IMR-90 (cell line): ENCODE measurements at regions not wholly inside any gene's neighbourhood (a gene's known extent, or its start where the extent isn't known, plus 50 kb on each side); places are given as distances from the start of the nearest gene placed in this dataset.

Source experiments
- ATAC-seq: fragments of 200-7000 bp; cut with Tn5 transposase; 2 replicates; pipeline ENCODE4 v1.9.1; 2020; ENCODE audit warnings: low read depth, mild to moderate bottlenecking, moderate library complexity
- BruUV-seq: library from RNA; stranded (reverse); fragments of 400-500 nt; replicated peaks from 2 replicates; lab custom pipeline; 2021; lab: Mats Ljungman, UMichigan
- CTCF ChIA-PET: fragments of 300-600 bp; formaldehyde crosslinking; extraction: SDS; loops from one replicate; lab custom pipeline; 2021; ENCODE audit warnings: antibody characterized with exemption; lab: Yijun Ruan, JAX
- POLR2A ChIA-PET: fragments of 300-600 bp; sonication (Branson Sonifier 250); formaldehyde crosslinking; loops from one replicate; lab custom pipeline; 2022; ENCODE audit warnings: antibody characterized with exemption; ENCODE audit not compliant: unreplicated experiment; lab: Charles Lee
- DNase-seq: peaks from one replicate; pipeline ENCODE4 v3.0.0; 2013
- H2AFZ ChIP-seq: replicated peaks from 2 replicates; pipeline ENCODE3; 2013; ENCODE audit warnings: low read length, mild to moderate bottlenecking; ENCODE audit not compliant: poor library complexity
- H2AK5ac ChIP-seq: 2 replicates; pipeline ENCODE4 v1.6.1; 2013; ENCODE audit warnings: low read depth, low read length, inconsistent platforms
- H2AK9ac ChIP-seq: replicated peaks from 2 replicates; pipeline ENCODE3; 2013; ENCODE audit warnings: mild to moderate bottlenecking, low read depth, low read length, moderate library complexity; ENCODE audit not compliant: poor library complexity
- H2BK120ac ChIP-seq: 2 replicates; pipeline ENCODE4 v1.6.1; 2013; ENCODE audit warnings: low read depth, low read length, inconsistent platforms
- H2BK15ac ChIP-seq: 3 replicates; pipeline ENCODE4 v1.6.1; 2013; ENCODE audit warnings: low read depth, low read length, inconsistent platforms
- H2BK20ac ChIP-seq: 2 replicates; pipeline ENCODE4 v1.6.1; 2013; ENCODE audit warnings: low read depth, mild to moderate bottlenecking, inconsistent platforms, low read length, moderate library complexity
- H2BK5ac ChIP-seq: 2 replicates; pipeline ENCODE4 v1.6.1; 2013; ENCODE audit warnings: mild to moderate bottlenecking, low read depth, low read length, inconsistent platforms; ENCODE audit not compliant: poor library complexity, severe bottlenecking
- H3K14ac ChIP-seq: replicated peaks from 2 replicates; pipeline ENCODE4 v1.6.1; 2013; ENCODE audit warnings: low read depth, low read length, inconsistent platforms
- H3K18ac ChIP-seq: 2 replicates; pipeline ENCODE4 v1.6.1; 2013; ENCODE audit warnings: low read depth, low read length, control low read depth
- H3K23ac ChIP-seq: 2 replicates; pipeline ENCODE4 v1.6.1; 2013; ENCODE audit warnings: low read depth, low read length, inconsistent platforms
- H3K27ac ChIP-seq: 2 replicates; pipeline ENCODE4 v1.5.1; 2013; ENCODE audit warnings: mild to moderate bottlenecking, control low read depth, low read length; ENCODE audit not compliant: insufficient read depth
- H3K27me3 ChIP-seq: 2 replicates; pipeline ENCODE4 v1.6.1; 2013; ENCODE audit warnings: low read length; ENCODE audit not compliant: control insufficient read depth, insufficient read depth
- H3K36me3 ChIP-seq: 2 replicates; pipeline ENCODE4 v1.6.1; 2013; ENCODE audit warnings: low read length, mixed read lengths; ENCODE audit not compliant: control insufficient read depth, insufficient read depth
- H3K4ac ChIP-seq: 2 replicates; pipeline ENCODE4 v1.6.1; 2013; ENCODE audit warnings: low read depth, low read length, inconsistent platforms
- H3K4me1 ChIP-seq: 2 replicates; pipeline ENCODE4 v1.6.1; 2013; ENCODE audit warnings: low read length, mixed read lengths; ENCODE audit not compliant: control insufficient read depth, insufficient read depth
- H3K4me2 ChIP-seq: 2 replicates; pipeline ENCODE4 v1.6.1; 2013; ENCODE audit warnings: low read depth, mild to moderate bottlenecking, control low read depth, low read length, moderate library complexity
- H3K4me3 ChIP-seq: 2 replicates; pipeline ENCODE4 v1.5.1; 2013; ENCODE audit warnings: low read depth, mild to moderate bottlenecking, control low read depth, low read length, moderate library complexity; ENCODE audit not compliant: insufficient read depth
- H3K56ac ChIP-seq: 2 replicates; pipeline ENCODE4 v1.6.1; 2013; ENCODE audit warnings: low read length, inconsistent platforms; ENCODE audit not compliant: insufficient read depth; ENCODE audit errors: extremely low read depth
- H3K79me1 ChIP-seq, 2 experiments: 2 replicates each; pipeline ENCODE4 v1.6.1; 2013; ENCODE audit warnings: low read length in 2 of 2, inconsistent platforms in 1 of 2, low read depth in 1 of 2
- H3K9ac ChIP-seq: 2 replicates; pipeline ENCODE4 v1.6.1; 2013; ENCODE audit warnings: low read depth, low read length, control low read depth
- H3K9me1 ChIP-seq: 2 replicates; pipeline ENCODE4 v1.6.1; 2013; ENCODE audit warnings: low read length, inconsistent platforms; ENCODE audit not compliant: insufficient read depth
- H3K9me3 ChIP-seq: 2 replicates; pipeline ENCODE4 v1.6.1; 2013; ENCODE audit warnings: low read length; ENCODE audit not compliant: control insufficient read depth, insufficient read depth
- H4K20me1 ChIP-seq: 2 replicates; pipeline ENCODE4 v1.6.1; 2013; ENCODE audit warnings: low read length, inconsistent platforms; ENCODE audit not compliant: insufficient read depth
- H4K5ac ChIP-seq: 2 replicates; pipeline ENCODE4 v1.6.1; 2013; ENCODE audit warnings: mild to moderate bottlenecking, low read depth, low read length, control low read depth
- H4K8ac ChIP-seq, 2 experiments: 2 replicates each; pipeline ENCODE4 v1.6.1; 2013; ENCODE audit warnings: low read depth in 2 of 2, low read length in 2 of 2, control low read depth in 1 of 2, inconsistent platforms in 1 of 2
- H4K91ac ChIP-seq: 2 replicates; pipeline ENCODE4 v1.6.1; 2013; ENCODE audit warnings: low read depth, low read length, inconsistent platforms; ENCODE audit not compliant: insufficient read depth
- BHLHE40 ChIP-seq: fragments of 150-350 bp; IDR thresholded peaks from 2 replicates; pipeline ENCODE4 v1.6.1; 2016; ENCODE audit warnings: mild to moderate bottlenecking, low read depth, low read length
- CEBPB ChIP-seq: IDR thresholded peaks from 2 replicates; pipeline ENCODE4 v1.6.1; 2012; ENCODE audit warnings: low read depth, low read length, improper control_type of control experiment
- CHD1 ChIP-seq: IDR thresholded peaks from 2 replicates; pipeline ENCODE4 v1.6.1; 2012; ENCODE audit warnings: low read depth, low read length, improper control_type of control experiment
- FOS ChIP-seq: fragments of 150-350 bp; IDR thresholded peaks from 2 replicates; pipeline ENCODE4 v1.6.1; 2016; ENCODE audit warnings: low read depth, low read length
- MAFK ChIP-seq: IDR thresholded peaks from 2 replicates; pipeline ENCODE4 v1.6.1; 2012; ENCODE audit warnings: low read depth, low read length, improper control_type of control experiment
- MAZ ChIP-seq: IDR thresholded peaks from 2 replicates; pipeline ENCODE4 v1.6.1; 2012; ENCODE audit warnings: low read depth, mild to moderate bottlenecking, low read length, improper control_type of control experiment, moderate library complexity, borderline replicate concordance
- MXI1 ChIP-seq: IDR thresholded peaks from 2 replicates; pipeline ENCODE4 v1.6.1; 2012; ENCODE audit warnings: low read depth, mild to moderate bottlenecking, low read length, moderate library complexity, borderline replicate concordance
- NFE2L2 ChIP-seq: fragments of 150-350 bp; IDR thresholded peaks from 2 replicates; pipeline ENCODE4 v1.6.1; 2016; ENCODE audit warnings: low read depth, mild to moderate bottlenecking, low read length
- POLR2A ChIP-seq: IDR thresholded peaks from 2 replicates; pipeline ENCODE4 v1.6.1; 2012; ENCODE audit warnings: mild to moderate bottlenecking, low read depth, low read length
- RAD21 ChIP-seq: IDR thresholded peaks from 2 replicates; pipeline ENCODE4 v1.6.1; 2012; ENCODE audit warnings: low read length, improper control_type of control experiment
- RCOR1 ChIP-seq: IDR thresholded peaks from 2 replicates; pipeline ENCODE4 v1.6.1; 2012; ENCODE audit warnings: mild to moderate bottlenecking, low read length, improper control_type of control experiment; ENCODE audit not compliant: insufficient replicate concordance
- RFX5 ChIP-seq: IDR thresholded peaks from 2 replicates; pipeline ENCODE4 v1.8.0; 2012; ENCODE audit warnings: low read depth, mild to moderate bottlenecking, low read length, moderate library complexity
- WGBS, 2 experiments: methylation state at CpG; one replicate each; pipeline versions ENCODE4 v1.1.5 to v1.1.7; 2013; ENCODE audit warnings: missing lambda C conversion rate in 2 of 2; ENCODE audit not compliant: insufficient read length in 1 of 2; ENCODE audit errors: extremely low coverage in 2 of 2; 5-methylcytosine and 5-hydroxymethylcytosine counted together
- dilution Hi-C: fragments of 300-500 bp; cut with HindIII; formaldehyde crosslinking; loops from one replicate; pipeline ENCODE4 v1.14.3; 2018; ENCODE audit warnings: low sequenced_read_pairs; ENCODE audit not compliant: unreplicated experiment
- in situ Hi-C: fragments of 300-500 bp; cut with MboI; formaldehyde crosslinking; loops from 3 replicates; pipeline ENCODE4 v1.14.3; 2019; ENCODE audit warnings: low sequenced_read_pairs, inconsistent platforms, mixed read lengths
- intact Hi-C: fragments of 100-400 bp; cut with micrococcal nuclease; formaldehyde crosslinking; loops from 2 replicates; pipeline ENCODE4 v1.10.0; 2022
- TF ChIP-seq, protein P1 (sequence below): conservative IDR thresholded peaks from 2 replicates; pipeline ENCODE4 v1.5.1; 2012; ENCODE audit warnings: mild to moderate bottlenecking, low read depth, low read length, improper control_type of control experiment
- TF ChIP-seq, protein P2 (sequence below): fragments of 150-350 bp; IDR thresholded peaks from 2 replicates; pipeline ENCODE4 v1.6.1; 2016; ENCODE audit warnings: low read depth, mild to moderate bottlenecking, low read length, moderate library complexity, borderline replicate concordance

- no peak overlapping the region for H3K4ac ChIP-seq
- no peak overlapping the region for H3K4me2 ChIP-seq
- CTCF ChIA-PET: no interaction called here
- no peak overlapping the region for H3K9ac ChIP-seq
- H3K56ac ChIP-seq: no peak overlapping the region
- H3K4me3 ChIP-seq: no peak overlapping the region
- H4K91ac ChIP-seq: no peak overlapping the region
- in situ Hi-C loops: no loop called here
- no peaks in the 10 kb centered on the region for H3K9me3 ChIP-seq
- BruUV-seq: no TSS peak
- no peak overlapping the region for H2BK15ac ChIP-seq
- intact Hi-C loops: no loop called here
- POLR2A ChIA-PET: no interaction called here
- ATAC-seq (no peak), DNase-seq (no peak)
- H4K5ac ChIP-seq: no peak overlapping the region
- no peak overlapping the region for H3K18ac ChIP-seq
- no peak overlapping the region for H2BK20ac ChIP-seq
- H3K27ac ChIP-seq: no peak overlapping the region
- H3K27me3 ChIP-seq: peaks cover 9% of the 10 kb centered on the region
- H2BK5ac ChIP-seq: no peak overlapping the region
- H3K79me1 ChIP-seq: no peaks in the 10 kb centered on the region
- no peaks in the 10 kb centered on the region for H4K20me1 ChIP-seq
- no peak overlapping the region for H2AFZ ChIP-seq
- H3K14ac ChIP-seq: no peak overlapping the region
- dilution Hi-C loops: no loop called here
- H3K9me1 ChIP-seq: no peaks in the 10 kb centered on the region
- no peaks in the 10 kb centered on the region for H3K36me3 ChIP-seq
- no peak overlapping the region for H2AK5ac ChIP-seq
- peaks cover 4% of the 10 kb centered on the region; the same call in 1 of the 2 replicates for H3K4me1 ChIP-seq
- TF ChIP-seq POLR2A (no peak), BHLHE40 (no peak), MAZ (no peak), NFE2L2 (no peak), CHD1 (no peak), CEBPB (no peak), MXI1 (no peak), FOS (no peak), RFX5 (no peak), RCOR1 (no peak), MAFK (no peak), RAD21 (no peak)
- TF ChIP-seq, protein P1, sequence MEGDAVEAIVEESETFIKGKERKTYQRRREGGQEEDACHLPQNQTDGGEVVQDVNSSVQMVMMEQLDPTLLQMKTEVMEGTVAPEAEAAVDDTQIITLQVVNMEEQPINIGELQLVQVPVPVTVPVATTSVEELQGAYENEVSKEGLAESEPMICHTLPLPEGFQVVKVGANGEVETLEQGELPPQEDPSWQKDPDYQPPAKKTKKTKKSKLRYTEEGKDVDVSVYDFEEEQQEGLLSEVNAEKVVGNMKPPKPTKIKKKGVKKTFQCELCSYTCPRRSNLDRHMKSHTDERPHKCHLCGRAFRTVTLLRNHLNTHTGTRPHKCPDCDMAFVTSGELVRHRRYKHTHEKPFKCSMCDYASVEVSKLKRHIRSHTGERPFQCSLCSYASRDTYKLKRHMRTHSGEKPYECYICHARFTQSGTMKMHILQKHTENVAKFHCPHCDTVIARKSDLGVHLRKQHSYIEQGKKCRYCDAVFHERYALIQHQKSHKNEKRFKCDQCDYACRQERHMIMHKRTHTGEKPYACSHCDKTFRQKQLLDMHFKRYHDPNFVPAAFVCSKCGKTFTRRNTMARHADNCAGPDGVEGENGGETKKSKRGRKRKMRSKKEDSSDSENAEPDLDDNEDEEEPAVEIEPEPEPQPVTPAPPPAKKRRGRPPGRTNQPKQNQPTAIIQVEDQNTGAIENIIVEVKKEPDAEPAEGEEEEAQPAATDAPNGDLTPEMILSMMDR: no peak
- TF ChIP-seq, protein P2, sequence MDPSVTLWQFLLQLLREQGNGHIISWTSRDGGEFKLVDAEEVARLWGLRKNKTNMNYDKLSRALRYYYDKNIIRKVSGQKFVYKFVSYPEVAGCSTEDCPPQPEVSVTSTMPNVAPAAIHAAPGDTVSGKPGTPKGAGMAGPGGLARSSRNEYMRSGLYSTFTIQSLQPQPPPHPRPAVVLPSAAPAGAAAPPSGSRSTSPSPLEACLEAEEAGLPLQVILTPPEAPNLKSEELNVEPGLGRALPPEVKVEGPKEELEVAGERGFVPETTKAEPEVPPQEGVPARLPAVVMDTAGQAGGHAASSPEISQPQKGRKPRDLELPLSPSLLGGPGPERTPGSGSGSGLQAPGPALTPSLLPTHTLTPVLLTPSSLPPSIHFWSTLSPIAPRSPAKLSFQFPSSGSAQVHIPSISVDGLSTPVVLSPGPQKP: no peak
- H3K23ac ChIP-seq: no peak overlapping the region
- no peak overlapping the region for H2BK120ac ChIP-seq
- H2AK9ac ChIP-seq: no peak overlapping the region
- no peak overlapping the region for H4K8ac ChIP-seq
- 93% methylated on average over 3 of the region's 3 CpGs; no CpG with 5 or more reads in 1 of the 2 experiments for WGBS, 2 experiments
These were observed 135.1 kb upstream of the EFNA5 start for GRCh38 chr5:107805824-107806223.
